NT2/D1 (cell line): ENCODE measurements at regions not wholly inside any gene's neighbourhood (a gene's known extent, or its start where the extent isn't known, plus 50 kb on each side); places are given as distances from the start of the nearest gene placed in this dataset.

Experiments
- DNase-seq: peaks from one replicate; pipeline ENCODE4 v3.0.0-alpha.2; 2011; ENCODE audit warnings: low read depth, low spot score
- H3K27me3 ChIP-seq: 2 replicates; pipeline ENCODE4 v1.6.0; 2011; ENCODE audit warnings: mild to moderate bottlenecking; ENCODE audit not compliant: insufficient read length, insufficient read depth
- H3K36me3 ChIP-seq: 2 replicates; pipeline ENCODE4 v1.6.1; 2011; ENCODE audit warnings: mild to moderate bottlenecking, low read length, mixed read lengths; ENCODE audit not compliant: insufficient read depth, insufficient read length
- H3K4me1 ChIP-seq: 2 replicates; pipeline ENCODE4 v1.5.1; 2011; ENCODE audit not compliant: insufficient read depth, insufficient read length
- H3K4me3 ChIP-seq: 2 replicates; pipeline ENCODE4 v1.5.1; 2011; ENCODE audit warnings: low read depth; ENCODE audit not compliant: insufficient read length
- H3K9ac ChIP-seq: 2 replicates; pipeline ENCODE4 v1.6.0; 2011; ENCODE audit warnings: low read depth; ENCODE audit not compliant: insufficient read length
- H3K9me3 ChIP-seq: 2 replicates; pipeline ENCODE4 v1.5.1; 2011; ENCODE audit warnings: mild to moderate bottlenecking, low read length; ENCODE audit not compliant: insufficient read depth
- SUZ12 ChIP-seq: IDR thresholded peaks from 2 replicates; pipeline ENCODE4 v1.6.1; 2011; ENCODE audit not compliant: insufficient read length, insufficient read depth; ENCODE audit errors: extremely low read depth
- YY1 ChIP-seq: IDR thresholded peaks from 2 replicates; pipeline ENCODE4 v1.6.1; 2011; ENCODE audit not compliant: insufficient read length, insufficient read depth
- ZNF274 ChIP-seq: IDR thresholded peaks from 2 replicates; pipeline ENCODE4 v1.6.1; 2011; ENCODE audit warnings: mild to moderate bottlenecking, low read depth, low read length

GRCh38 chr7:17523813-17524739, 225.6 kb downstream of the AHR start:
- no peak for DNase-seq
- H3K27me3 ChIP-seq = no peaks in the 10 kb centered on the region
- no peaks in the 10 kb centered on the region for H3K36me3 ChIP-seq
- H3K9me3 ChIP-seq = no peaks in the 10 kb centered on the region
- TF ChIP-seq SUZ12 (no peak), ZNF274 (no peak), YY1 (no peak)
- H3K4me1 ChIP-seq = no peaks in the 10 kb centered on the region
- H3K9ac ChIP-seq = no peak overlapping the region
- H3K4me3 ChIP-seq = no peak overlapping the region

- Histone ChIP-seq H3K4me1 (no peaks in the 10 kb centered on the region), H3K9me3 (no peaks in the 10 kb centered on the region), H3K27me3 (no peaks in the 10 kb centered on the region), H3K36me3 (no peaks in the 10 kb centered on the region), H3K4me3 (no peak overlapping the region), H3K9ac (no peak overlapping the region)
- TF ChIP-seq YY1 = no peak
- no peak for TF ChIP-seq SUZ12
- no peak for TF ChIP-seq ZNF274
- DNase-seq = no peak
These were observed 226.3 kb downstream of the AHR start for GRCh38 chr7:17524746-17525145.

- Histone ChIP-seq H3K4me1 (no peaks in the 10 kb centered on the region), H3K4me3 (no peak overlapping the region), H3K9me3 (no peaks in the 10 kb centered on the region), H3K9ac (no peak overlapping the region), H3K27me3 (no peaks in the 10 kb centered on the region), H3K36me3 (no peaks in the 10 kb centered on the region)
- no peak for TF ChIP-seq SUZ12
- TF ChIP-seq ZNF274 = no peak
- no peak for TF ChIP-seq YY1
- DNase-seq = no peak
These were observed 228.2 kb downstream of the AHR start for GRCh38 chr7:17526621-17527020.

- no peaks in the 10 kb centered on the region for H3K4me1 ChIP-seq
- TF ChIP-seq SUZ12 = no peak
- TF ChIP-seq YY1 = no peak
- TF ChIP-seq ZNF274 = no peak
- no peak overlapping the region for H3K4me3 ChIP-seq
- no peak overlapping the region for H3K9ac ChIP-seq
- no peaks in the 10 kb centered on the region for H3K9me3 ChIP-seq
- no peak for DNase-seq
- no peaks in the 10 kb centered on the region for H3K36me3 ChIP-seq
- H3K27me3 ChIP-seq = no peaks in the 10 kb centered on the region
These were observed 230.2 kb downstream of the AHR start for GRCh38 chr7:17528636-17529035.

GRCh38 chr7:17530244-17530643, 231.8 kb downstream of the AHR start:
- DNase-seq = no peak
- H3K4me3 ChIP-seq = no peak overlapping the region
- no peaks in the 10 kb centered on the region for H3K4me1 ChIP-seq
- no peaks in the 10 kb centered on the region for H3K9me3 ChIP-seq
- no peaks in the 10 kb centered on the region for H3K36me3 ChIP-seq
- no peaks in the 10 kb centered on the region for H3K27me3 ChIP-seq
- no peak overlapping the region for H3K9ac ChIP-seq
- TF ChIP-seq SUZ12 (no peak), ZNF274 (no peak), YY1 (no peak)

- Histone ChIP-seq H3K9ac (no peak overlapping the region), H3K4me1 (no peaks in the 10 kb centered on the region), H3K9me3 (no peaks in the 10 kb centered on the region), H3K4me3 (no peak overlapping the region), H3K27me3 (no peaks in the 10 kb centered on the region), H3K36me3 (no peaks in the 10 kb centered on the region)
- TF ChIP-seq YY1 (no peak), SUZ12 (no peak), ZNF274 (no peak)
- no peak for DNase-seq
These were observed 232.4 kb downstream of the AHR start for GRCh38 chr7:17530741-17531421.

GRCh38 chr7:17532861-17533404, 234.5 kb downstream of the AHR start:
- DNase-seq = no peak
- no peaks in the 10 kb centered on the region for H3K4me1 ChIP-seq
- no peaks in the 10 kb centered on the region for H3K27me3 ChIP-seq
- no peaks in the 10 kb centered on the region for H3K9me3 ChIP-seq
- TF ChIP-seq YY1 (no peak), ZNF274 (no peak), SUZ12 (no peak)
- no peaks in the 10 kb centered on the region for H3K36me3 ChIP-seq
- no peak overlapping the region for H3K9ac ChIP-seq
- no peak overlapping the region for H3K4me3 ChIP-seq
